Activated CD4-positive, alpha-beta memory T cell treated with anti-CD3 and anti-CD28 coated beads, Interleukin-2, amount 10 ng/mL, durations not matched to agents 7 days and 5 days (primary cell): ENCODE measurements at regions not wholly inside any gene's neighbourhood (a gene's known extent, or its start where the extent isn't known, plus 50 kb on each side); places are given as distances from the start of the nearest gene placed in this dataset.

ENCODE experiments used
- CTCF ChIA-PET: fragments of 350-600 bp; sonication (Branson Sonifier 250); formaldehyde crosslinking; loops from one replicate; lab custom pipeline; 2021; ENCODE audit warnings: antibody characterized with exemption, inconsistent platforms; lab: Charles Lee
- POLR2A ChIA-PET: fragments of 350-600 bp; sonication (Branson Sonifier 250); formaldehyde crosslinking; loops from one replicate; lab custom pipeline; 2021; ENCODE audit warnings: antibody characterized with exemption; lab: Charles Lee
- DNase-seq: peaks from one replicate; pipeline ENCODE4 v3.0.0-alpha.2; 2020
- H3K27ac Mint-ChIP-seq: one replicate; pipeline ENCODE4 v1.8.0; 2021; ENCODE audit warnings: mild to moderate bottlenecking, mixed read lengths
- H3K27me3 Mint-ChIP-seq: one replicate; pipeline ENCODE4 v1.8.0; 2021; ENCODE audit warnings: mixed read lengths
- H3K36me3 Mint-ChIP-seq: one replicate; pipeline ENCODE4 v1.8.0; 2021; ENCODE audit warnings: low read depth, mixed read lengths
- H3K4me1 Mint-ChIP-seq: one replicate; pipeline ENCODE4 v1.8.0; 2021; ENCODE audit warnings: mixed read lengths
- H3K4me3 Mint-ChIP-seq: one replicate; pipeline ENCODE4 v1.8.0; 2021; ENCODE audit warnings: mild to moderate bottlenecking, mixed read lengths
- H3K9me3 Mint-ChIP-seq: one replicate; pipeline ENCODE4 v1.8.0; 2021; ENCODE audit warnings: mixed read lengths

DNA sequence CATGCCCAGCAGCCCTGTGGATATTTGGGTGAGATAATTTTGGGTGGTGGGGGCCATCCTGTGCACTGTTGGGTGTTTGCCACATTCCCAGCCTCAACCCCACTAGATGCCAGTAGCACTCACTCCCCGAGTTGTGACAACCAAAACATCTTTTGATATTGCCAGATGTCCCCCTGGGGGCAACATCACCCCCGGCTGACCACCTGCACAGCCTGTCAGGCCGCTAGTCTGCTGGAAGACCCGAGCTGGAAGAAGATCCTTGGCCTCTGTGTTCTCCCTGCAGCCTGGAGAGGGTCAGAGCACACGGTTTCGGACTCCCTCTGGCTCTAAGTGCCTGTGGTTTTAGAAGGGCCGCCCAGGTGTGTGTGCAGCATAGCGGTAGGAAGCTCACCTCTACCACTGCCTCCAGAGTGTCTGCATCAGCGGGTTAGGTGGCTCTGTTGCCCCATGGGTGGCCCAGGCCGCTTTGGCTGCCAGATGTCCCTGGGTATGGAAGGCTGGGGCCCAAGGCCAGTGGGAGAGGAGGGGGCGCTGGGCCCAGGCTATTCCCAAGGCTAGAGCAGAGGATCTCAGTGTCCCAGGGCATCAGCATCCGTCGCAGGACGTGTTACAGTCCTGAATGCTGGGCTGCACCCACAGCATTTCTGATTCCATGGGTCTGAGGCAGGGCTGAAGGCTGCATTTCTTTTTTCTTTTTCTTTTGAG, 195.8 kb upstream of the GSE1 start:
- DNase-seq, result no peak
- peaks cover 2% of the 10 kb centered on the region for H3K4me1 Mint-ChIP-seq
- no peaks in the 10 kb centered on the region for H3K36me3 Mint-ChIP-seq
- ChIA-PET CTCF (interaction anchor here (1.5 kb wide), 1 partner anchor 199 kb away, joined by 13 read pairs; no protein-coding TSS in a partner anchor), POLR2A (no interaction called here)
- no peak overlapping the region for H3K27ac Mint-ChIP-seq
- H3K27me3 Mint-ChIP-seq, result no peaks in the 10 kb centered on the region
- H3K9me3 Mint-ChIP-seq, result peaks cover 11% of the 10 kb centered on the region
- no peak overlapping the region for H3K4me3 Mint-ChIP-seq

DNA sequence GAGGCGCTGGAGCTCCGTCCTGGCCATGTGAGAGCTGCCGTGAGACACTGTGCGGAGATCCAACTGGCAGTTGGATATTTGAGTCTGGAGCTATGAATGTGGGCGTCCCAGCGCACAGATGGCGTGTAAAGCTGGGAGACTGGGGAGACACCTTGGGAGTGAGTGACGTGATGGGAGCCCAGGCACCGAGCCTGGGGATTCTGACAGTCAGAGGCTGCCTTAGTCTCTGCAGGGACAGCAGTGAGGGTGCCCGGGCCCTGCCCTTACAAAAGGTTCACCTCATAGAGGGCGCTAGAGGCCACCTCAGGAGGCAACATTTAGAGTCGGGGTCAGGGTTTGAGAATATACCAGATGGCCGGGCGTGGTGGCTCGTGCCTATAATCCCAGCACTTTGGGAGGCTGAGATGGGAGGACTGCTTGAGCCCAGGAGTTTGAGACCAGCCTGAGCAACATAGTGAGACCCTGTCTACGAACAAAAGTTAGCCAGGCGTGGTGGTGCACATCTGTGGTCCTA, 194.1 kb upstream of the GSE1 start:
- H3K27ac Mint-ChIP-seq, result no peak overlapping the region
- ChIA-PET CTCF (interaction anchor here (2.4 to 4.2 kb wide), 3 partner anchors 149 to 198 kb away, joined by 8 to 44 read pairs (median 32); no protein-coding TSS in a partner anchor), POLR2A (no interaction called here)
- no peak overlapping the region for H3K4me3 Mint-ChIP-seq
- H3K36me3 Mint-ChIP-seq, result no peaks in the 10 kb centered on the region
- H3K4me1 Mint-ChIP-seq, result peaks cover 2% of the 10 kb centered on the region
- DNase-seq, result no peak
- no peaks in the 10 kb centered on the region for H3K27me3 Mint-ChIP-seq
- peaks cover 4% of the 10 kb centered on the region for H3K9me3 Mint-ChIP-seq

DNA sequence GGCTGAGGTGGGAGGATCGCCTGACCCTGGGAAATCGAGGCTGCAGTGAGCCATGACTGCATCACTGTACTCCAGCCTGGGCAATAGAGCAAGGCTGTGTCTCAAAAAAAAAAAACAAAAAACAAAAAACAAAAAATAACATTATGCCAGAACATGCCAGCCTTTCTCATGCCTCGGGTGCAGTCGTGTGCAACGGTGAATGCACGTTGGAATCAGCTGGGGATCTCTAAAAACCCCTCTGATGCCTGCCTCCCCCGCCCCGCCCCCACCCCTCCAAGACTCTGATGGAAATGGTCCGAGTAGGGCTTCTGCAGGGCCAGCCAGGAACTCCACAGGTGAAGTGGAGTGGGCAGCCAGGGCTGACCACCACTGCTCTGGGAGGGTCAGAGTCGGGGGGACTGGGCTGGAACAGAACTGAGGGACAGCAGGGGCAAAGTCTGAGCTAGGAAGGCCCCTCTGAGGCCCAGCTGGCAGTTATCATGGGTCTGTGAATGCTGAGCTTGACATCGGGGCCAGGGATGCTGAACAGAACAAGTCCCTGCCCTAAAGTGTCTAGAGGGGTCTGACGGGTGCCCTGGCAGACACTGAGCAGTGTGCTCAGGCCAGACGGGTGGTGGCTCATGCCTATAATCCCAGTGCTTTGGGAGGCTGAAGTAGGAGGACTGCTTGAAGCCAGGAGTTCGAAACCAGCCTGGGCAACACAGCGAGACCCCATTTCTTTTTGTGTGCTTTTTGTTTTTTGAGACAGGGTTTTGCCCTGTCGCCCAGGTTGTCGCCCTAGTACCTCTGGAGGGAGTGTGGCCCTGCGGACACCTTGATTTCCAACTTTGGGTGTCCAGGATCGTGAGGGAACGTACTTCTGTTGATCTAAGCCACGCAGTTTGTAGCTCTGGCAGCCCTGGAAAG, 193.4 kb upstream of the GSE1 start:
- DNase-seq, result no peak

DNA sequence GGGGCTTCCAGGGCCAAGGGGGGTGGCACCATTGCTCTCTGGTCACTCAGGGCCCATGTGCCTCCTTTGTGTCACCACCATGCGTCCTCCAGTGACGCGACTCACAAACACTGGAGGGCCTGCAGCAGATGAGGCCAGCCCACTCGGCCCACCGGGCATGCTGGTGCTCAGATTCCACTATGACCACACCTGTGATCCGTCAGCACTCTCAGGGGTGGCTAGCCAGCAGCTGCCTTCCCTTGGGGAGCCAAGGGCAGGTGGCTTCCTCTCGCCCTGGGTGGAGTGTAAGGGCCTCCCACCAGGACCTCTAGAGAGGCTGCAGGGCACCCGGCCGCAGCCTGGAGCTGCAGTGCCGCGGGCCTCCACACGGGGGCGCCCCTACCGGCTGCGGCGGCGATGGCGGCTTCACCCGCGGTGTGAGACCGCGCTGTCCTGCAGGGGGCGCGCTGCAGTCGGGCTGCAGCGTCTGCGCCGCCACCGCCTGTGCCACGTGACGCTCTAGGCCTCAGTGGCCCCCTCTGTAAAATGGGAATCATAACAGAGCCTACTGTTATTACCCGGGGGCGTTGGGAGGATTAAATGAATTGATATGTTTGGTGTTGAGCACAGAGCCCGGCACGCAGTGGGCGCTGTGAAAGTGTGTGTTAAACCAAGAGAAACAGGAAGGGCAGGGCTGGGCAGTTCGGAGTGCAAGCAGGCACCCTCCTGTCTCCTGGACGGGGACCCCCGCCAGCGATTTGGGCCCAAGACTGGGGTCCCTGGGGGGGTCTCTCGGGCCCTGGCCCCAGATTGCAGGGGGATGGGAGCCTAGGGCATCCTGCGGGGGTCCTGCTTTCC, 192.4 kb upstream of the GSE1 start:
- peak; percentile 76 for DNase-seq
- Mint-ChIP-seq H3K4me3 (no peak overlapping the region), H3K27me3 (no peaks in the 10 kb centered on the region), H3K9me3 (no peaks in the 10 kb centered on the region), H3K27ac (no peak overlapping the region), H3K36me3 (no peaks in the 10 kb centered on the region), H3K4me1 (peaks cover 2% of the 10 kb centered on the region)
- ChIA-PET CTCF (interaction anchor here (1.0 to 4.2 kb wide), 15 partner anchors 8 to 196 kb away, joined by 3 to 44 read pairs (median 4); partner anchors contain the start of gene GSE1), POLR2A (interaction anchor here (2.0 kb wide), 1 partner anchor 193 kb away, joined by 5 read pairs; the partner anchor contains the start of gene GSE1)

More for the DNA sequence above, 193.4 kb upstream of the GSE1 start:
- no peak overlapping the region for H3K4me3 Mint-ChIP-seq
- POLR2A ChIA-PET, result interaction anchor here (2.0 kb wide), 1 partner anchor 194 kb away, joined by 5 read pairs; the partner anchor contains the start of gene GSE1
- H3K27me3 Mint-ChIP-seq, result no peaks in the 10 kb centered on the region
- CTCF ChIA-PET, result interaction anchor here (0.9 to 4.2 kb wide), 15 partner anchors 9 to 197 kb away, joined by 3 to 44 read pairs (median 5); partner anchors contain the start of gene GSE1
- no peaks in the 10 kb centered on the region for H3K36me3 Mint-ChIP-seq
- H3K27ac Mint-ChIP-seq, result no peak overlapping the region
- H3K4me1 Mint-ChIP-seq, result peaks cover 2% of the 10 kb centered on the region
- no peaks in the 10 kb centered on the region for H3K9me3 Mint-ChIP-seq

DNA sequence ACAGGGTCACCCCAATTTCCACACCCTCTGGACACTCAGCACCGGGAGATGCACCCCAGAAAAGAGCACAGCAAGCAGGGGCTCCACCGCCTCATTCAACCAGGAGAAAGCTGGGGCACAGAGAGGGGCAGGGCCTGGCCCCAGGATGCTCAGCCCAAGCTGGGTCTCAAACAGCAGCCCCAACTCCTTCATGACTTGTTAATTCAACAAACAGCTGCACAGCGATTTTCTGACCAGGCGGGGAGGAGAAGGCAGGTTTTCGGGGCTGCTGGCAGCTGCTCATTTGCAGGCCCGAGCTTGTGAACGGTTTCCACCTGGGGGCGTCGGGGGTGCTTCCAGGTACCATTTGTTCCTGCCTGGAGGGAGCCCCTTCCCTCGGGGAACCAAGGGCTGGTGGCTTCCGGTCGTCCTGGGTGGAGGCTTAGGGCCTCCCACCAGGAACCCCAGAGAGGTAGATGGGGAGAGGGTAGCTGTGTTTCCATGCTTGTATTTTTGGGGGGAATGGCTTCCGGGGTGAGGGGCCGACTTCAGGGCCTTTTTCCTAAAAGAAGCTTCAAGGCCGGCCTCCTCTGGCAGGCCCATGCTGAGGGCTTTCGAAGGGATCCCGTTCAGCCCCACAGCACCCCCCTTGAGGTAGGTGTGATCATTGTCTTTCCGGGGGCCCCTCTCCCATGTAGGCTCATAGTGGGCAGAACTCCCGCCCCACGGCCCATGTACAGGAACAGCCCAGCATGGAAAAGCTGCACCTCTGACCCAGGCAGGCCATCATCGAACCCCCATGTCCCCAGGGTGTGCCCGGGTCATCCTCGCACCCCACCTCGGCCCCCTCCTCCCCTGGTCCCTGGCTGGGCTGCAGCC, 191.6 kb upstream of the GSE1 start:
- ChIA-PET POLR2A (interaction anchor here (2.0 kb wide), 1 partner anchor 192 kb away, joined by 5 read pairs; the partner anchor contains the start of gene GSE1), CTCF (interaction anchor here (1.0 to 4.2 kb wide), 11 partner anchors 9 to 195 kb away, joined by 3 to 44 read pairs (median 5); partner anchors contain the start of gene GSE1)
- Mint-ChIP-seq H3K36me3 (no peaks in the 10 kb centered on the region), H3K4me1 (peaks cover 2% of the 10 kb centered on the region), H3K4me3 (no peak overlapping the region), H3K9me3 (no peaks in the 10 kb centered on the region), H3K27me3 (no peaks in the 10 kb centered on the region), H3K27ac (no peak overlapping the region)
- DNase-seq, result no peak

DNA sequence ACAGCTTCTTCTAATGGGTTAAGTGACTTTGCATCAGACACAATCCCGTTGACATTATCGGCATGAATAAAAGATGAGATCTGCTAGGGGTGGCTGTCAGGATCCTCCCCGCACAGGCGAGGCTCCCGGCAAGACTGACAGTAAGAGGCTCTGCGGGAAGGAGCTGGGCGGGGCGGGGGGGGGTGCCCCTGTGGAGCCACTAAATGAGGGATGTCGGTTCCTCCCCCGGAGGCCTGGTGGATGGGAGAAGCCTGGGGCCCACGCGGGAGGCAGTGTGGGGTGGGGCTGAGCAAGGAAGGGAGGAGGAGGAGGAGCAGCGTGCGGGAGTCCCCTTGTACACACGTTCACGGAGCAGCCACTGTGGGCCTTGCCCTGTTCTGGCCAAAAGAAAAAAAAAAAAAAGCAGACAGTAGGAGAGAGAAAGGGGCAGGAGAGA, 190.9 kb upstream of the GSE1 start:
- peaks cover 2% of the 10 kb centered on the region for H3K4me1 Mint-ChIP-seq
- H3K36me3 Mint-ChIP-seq, result no peaks in the 10 kb centered on the region
- POLR2A ChIA-PET, result interaction anchor here (2.0 kb wide), 1 partner anchor 191 kb away, joined by 5 read pairs; the partner anchor contains the start of gene GSE1
- H3K27me3 Mint-ChIP-seq, result no peaks in the 10 kb centered on the region
- CTCF ChIA-PET, result interaction anchor here (2.4 to 4.2 kb wide), 4 partner anchors 28 to 195 kb away, joined by 8 to 44 read pairs (median 24); partner anchors contain the start of gene GSE1
- DNase-seq, result no peak
- H3K9me3 Mint-ChIP-seq, result no peaks in the 10 kb centered on the region
- no peak overlapping the region for H3K27ac Mint-ChIP-seq
- no peak overlapping the region for H3K4me3 Mint-ChIP-seq

DNA sequence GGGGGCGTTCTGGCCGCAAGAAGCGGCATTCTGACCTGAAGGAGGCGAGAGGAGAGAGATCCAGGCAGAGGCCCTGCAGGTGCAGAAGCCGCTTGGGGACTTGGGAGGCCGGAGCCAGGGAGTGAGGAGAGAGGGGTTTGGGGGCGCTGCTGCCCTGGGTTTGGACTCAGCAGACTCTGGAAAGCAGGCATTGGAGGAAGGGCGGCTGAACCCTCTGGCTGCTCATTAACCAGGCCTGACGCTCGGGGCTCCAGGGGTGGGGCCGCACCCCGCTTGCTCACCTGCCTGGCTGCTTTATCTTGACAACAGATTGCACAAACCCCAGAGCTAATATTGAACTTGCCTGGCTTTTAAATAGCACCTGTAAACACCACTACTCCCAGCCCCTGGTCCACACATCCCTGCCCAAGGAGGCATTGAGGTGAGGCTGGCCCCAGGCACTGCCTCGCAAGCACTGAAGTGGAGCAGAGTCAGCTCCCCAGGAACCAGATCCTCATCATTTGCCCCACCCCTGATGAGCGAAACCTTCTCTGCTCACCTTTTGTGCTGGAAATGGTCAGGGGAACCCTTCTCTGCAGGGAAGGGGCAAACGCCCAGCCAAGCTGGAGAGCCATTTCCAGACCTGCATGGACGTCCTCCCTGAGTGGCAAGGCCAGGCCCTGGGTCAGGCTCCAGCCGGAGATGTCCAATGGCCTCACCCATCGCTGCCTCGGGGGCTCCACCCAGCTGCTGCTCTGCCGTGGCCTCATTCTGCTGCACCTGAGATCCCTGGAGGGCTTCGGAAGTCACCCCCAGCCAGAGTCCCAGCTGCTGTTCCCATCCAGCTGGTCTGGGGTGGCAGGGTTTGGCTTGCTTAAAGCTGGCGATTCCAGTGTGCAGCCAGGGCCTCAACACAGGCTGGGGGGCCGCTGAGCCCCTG, 190.2 kb upstream of the GSE1 start:
- Mint-ChIP-seq H3K27ac (no peak overlapping the region), H3K27me3 (no peaks in the 10 kb centered on the region), H3K36me3 (no peaks in the 10 kb centered on the region), H3K9me3 (no peaks in the 10 kb centered on the region), H3K4me1 (peaks cover 2% of the 10 kb centered on the region), H3K4me3 (no peak overlapping the region)
- DNase-seq, result no peak
- POLR2A ChIA-PET, result no interaction called here
- CTCF ChIA-PET, result interaction anchor here (2.5 to 4.2 kb wide), 3 partner anchors 28 to 194 kb away, joined by 8 to 44 read pairs (median 32); no protein-coding TSS in a partner anchor

DNA sequence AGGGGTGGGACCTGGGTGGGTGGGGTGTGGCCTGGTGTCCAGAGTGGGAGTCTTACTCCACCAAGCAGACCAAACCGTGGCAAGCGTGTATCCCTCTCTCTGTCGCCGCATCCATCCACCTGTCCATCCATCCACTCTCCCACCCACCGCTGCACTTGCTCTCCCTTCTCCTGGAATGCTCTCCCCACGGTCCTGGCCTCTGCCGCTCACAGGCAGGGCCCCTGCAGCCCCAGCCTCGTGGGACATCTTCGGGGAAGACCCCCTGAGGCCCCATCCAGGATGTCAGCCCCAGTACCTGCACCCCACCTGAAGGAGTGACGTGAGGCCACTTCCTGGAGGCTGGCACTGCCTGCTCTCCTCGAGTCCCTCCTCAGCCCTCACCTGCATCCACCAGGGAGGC, 189.5 kb upstream of the GSE1 start:
- DNase-seq, result no peak
- no peaks in the 10 kb centered on the region for H3K36me3 Mint-ChIP-seq
- ChIA-PET POLR2A (no interaction called here), CTCF (no interaction called here)
- no peaks in the 10 kb centered on the region for H3K9me3 Mint-ChIP-seq
- H3K4me1 Mint-ChIP-seq, result peaks cover 2% of the 10 kb centered on the region
- no peak overlapping the region for H3K27ac Mint-ChIP-seq
- H3K4me3 Mint-ChIP-seq, result no peak overlapping the region
- no peaks in the 10 kb centered on the region for H3K27me3 Mint-ChIP-seq

DNA sequence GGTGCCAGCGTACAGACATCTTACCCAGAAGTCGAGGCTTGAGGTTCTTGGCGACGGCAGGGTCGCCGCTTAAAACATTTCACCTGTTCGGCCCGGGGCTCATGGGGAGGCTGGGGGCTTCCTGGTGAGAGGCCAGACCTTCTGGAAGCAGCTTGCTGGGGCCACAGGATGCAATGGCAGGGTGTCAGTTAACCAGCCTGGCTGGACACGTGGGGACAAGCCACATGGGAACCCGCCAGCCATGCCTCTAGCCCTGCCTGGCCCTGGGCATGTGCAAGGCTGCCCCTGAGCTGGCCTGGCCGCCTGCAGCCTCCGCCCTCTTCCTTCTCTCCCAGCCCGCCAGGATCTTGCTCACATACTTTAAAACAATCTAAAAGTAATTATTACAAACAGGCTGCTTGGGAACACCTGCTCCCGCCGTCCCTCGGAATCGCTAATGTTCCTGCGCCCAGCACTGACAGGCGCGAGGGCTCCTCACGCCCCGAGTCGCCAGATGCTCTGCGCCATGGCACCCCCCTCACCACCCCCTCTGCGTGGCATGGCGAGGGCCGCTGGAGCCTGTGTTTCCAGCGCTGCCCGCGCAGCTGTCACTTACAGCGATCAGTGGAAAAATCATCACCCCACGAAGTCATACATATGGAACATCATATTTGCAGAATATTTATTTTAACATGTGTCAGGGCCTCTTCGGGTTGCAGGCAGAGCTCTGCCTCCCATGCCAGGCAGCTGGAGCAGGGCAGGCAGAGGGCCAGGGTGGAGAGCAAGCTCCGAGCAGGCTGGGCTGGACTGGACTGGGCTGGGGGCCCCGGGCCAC, 188.7 kb upstream of the GSE1 start:
- Mint-ChIP-seq H3K9me3 (no peaks in the 10 kb centered on the region), H3K4me1 (peaks cover 2% of the 10 kb centered on the region), H3K4me3 (no peak overlapping the region), H3K36me3 (no peaks in the 10 kb centered on the region), H3K27ac (no peak overlapping the region), H3K27me3 (no peaks in the 10 kb centered on the region)
- ChIA-PET POLR2A (no interaction called here), CTCF (interaction anchor here (0.6 to 1.2 kb wide), 2 partner anchors 192 to 1699 kb away, joined by 3 read pairs; no protein-coding TSS in a partner anchor)
- no peak for DNase-seq
